ENCODE measurements at regions not wholly inside any gene's neighbourhood (a gene's known extent, or its start where the extent isn't known, plus 50 kb on each side); places are given as distances from the start of the nearest gene placed in this dataset.

DNA sequence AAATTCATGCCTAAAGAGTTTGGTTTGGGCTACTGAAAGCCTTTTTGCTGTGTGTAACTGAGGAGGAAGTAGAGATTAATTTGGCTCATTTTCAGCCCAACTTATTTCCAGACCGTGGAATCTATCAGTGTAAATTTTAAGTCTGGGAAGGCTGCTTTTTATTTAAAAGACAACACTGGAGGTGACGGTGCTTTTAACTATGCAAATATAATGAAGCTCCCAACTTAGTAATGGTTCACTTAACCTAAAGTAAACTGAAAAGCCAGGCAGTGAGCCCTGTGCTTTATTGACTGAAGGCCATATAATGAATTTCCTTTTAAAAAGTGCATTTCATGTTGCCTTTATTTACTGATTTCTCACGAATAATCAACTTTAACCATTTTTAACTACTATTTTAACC, 127.2 kb downstream of the NPY start:
- no peak for TF ChIP-seq TAF1 (IDR thresholded peaks at IDR 0.05; ENCODE audit: borderline replicate concordance, insufficient read depth, low read length)
- no peak for TF ChIP-seq SIN3A (IDR thresholded peaks at IDR 0.05; ENCODE audit: borderline replicate concordance, insufficient read depth, low read length)
- no peak for TF ChIP-seq POLR2AphosphoS5 (IDR thresholded peaks at IDR 0.05; ENCODE audit: low read depth, low read length)
- no peak for TF ChIP-seq FOXP2 (optimal IDR thresholded peaks at IDR 0.05; ENCODE audit: borderline replicate concordance, extremely low read depth, extremely low read length, insufficient read depth)
- TF ChIP-seq, protein P1, sequence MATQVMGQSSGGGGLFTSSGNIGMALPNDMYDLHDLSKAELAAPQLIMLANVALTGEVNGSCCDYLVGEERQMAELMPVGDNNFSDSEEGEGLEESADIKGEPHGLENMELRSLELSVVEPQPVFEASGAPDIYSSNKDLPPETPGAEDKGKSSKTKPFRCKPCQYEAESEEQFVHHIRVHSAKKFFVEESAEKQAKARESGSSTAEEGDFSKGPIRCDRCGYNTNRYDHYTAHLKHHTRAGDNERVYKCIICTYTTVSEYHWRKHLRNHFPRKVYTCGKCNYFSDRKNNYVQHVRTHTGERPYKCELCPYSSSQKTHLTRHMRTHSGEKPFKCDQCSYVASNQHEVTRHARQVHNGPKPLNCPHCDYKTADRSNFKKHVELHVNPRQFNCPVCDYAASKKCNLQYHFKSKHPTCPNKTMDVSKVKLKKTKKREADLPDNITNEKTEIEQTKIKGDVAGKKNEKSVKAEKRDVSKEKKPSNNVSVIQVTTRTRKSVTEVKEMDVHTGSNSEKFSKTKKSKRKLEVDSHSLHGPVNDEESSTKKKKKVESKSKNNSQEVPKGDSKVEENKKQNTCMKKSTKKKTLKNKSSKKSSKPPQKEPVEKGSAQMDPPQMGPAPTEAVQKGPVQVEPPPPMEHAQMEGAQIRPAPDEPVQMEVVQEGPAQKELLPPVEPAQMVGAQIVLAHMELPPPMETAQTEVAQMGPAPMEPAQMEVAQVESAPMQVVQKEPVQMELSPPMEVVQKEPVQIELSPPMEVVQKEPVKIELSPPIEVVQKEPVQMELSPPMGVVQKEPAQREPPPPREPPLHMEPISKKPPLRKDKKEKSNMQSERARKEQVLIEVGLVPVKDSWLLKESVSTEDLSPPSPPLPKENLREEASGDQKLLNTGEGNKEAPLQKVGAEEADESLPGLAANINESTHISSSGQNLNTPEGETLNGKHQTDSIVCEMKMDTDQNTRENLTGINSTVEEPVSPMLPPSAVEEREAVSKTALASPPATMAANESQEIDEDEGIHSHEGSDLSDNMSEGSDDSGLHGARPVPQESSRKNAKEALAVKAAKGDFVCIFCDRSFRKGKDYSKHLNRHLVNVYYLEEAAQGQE (IDR thresholded peaks at IDR 0.05; ENCODE audit: insufficient read depth in 1 of 2, low read depth in 2 of 2, low read length in 2 of 2): no peak

DNA sequence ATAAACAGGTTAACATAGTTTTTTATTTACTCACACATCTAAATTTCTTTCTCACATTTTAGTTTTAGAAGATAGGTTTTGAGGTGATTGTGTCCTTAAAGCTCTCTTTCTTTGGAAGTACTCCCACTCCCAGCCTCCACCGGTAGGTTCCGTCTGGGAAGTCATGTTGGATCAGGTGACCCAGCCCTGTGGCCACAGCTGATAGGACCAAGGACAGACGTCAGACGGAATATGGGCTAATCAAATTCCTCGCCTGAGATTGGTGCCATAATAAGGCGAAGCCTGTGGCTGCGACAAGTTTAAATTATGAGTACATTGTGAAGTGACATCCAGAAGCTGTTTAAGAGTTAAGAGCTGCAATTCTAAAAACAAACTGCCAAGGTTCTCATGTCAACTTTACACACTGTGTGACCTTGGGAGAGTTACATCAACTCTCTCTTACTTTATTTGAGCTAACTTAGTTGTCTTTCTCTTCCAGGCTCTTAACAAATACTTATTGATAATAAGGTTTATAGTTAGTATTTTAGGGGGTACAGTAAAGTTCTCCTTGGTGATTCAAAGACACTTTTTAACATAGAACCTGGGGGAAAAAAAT, 133.6 kb downstream of the NPY start:
- TF ChIP-seq POLR2AphosphoS5 (IDR thresholded peaks at IDR 0.05; ENCODE audit: low read depth, low read length) (no peak), FOXP2 (optimal IDR thresholded peaks at IDR 0.05; ENCODE audit: borderline replicate concordance, extremely low read depth, extremely low read length, insufficient read depth) (no peak), TAF1 (IDR thresholded peaks at IDR 0.05; ENCODE audit: borderline replicate concordance, insufficient read depth, low read length) (no peak), SIN3A (IDR thresholded peaks at IDR 0.05; ENCODE audit: borderline replicate concordance, insufficient read depth, low read length) (no peak)
- TF ChIP-seq, protein P1 (IDR thresholded peaks at IDR 0.05; ENCODE audit: insufficient read depth in 1 of 2, low read depth in 2 of 2, low read length in 2 of 2): no peak

DNA sequence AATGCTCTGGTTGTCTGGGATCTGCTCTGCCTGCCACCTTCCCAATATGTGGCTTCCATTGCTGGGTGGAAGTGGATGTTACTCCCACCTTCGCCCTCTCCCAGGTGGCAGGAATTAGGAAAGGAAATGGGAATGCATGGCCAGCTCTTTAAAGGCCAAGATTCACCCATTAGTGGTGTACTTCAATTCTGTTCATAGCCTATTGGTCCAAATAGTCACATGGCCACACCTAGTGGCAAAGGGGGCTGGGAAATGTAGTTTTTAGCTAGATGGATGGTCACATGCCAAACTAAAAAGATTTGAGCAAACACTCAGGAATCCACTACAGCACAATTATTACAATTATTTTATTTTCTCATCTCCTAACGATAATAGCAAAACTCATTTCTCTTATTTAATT, 135.1 kb downstream of the NPY start:
- TF ChIP-seq FOXP2 (optimal IDR thresholded peaks at IDR 0.05; ENCODE audit: borderline replicate concordance, extremely low read depth, extremely low read length, insufficient read depth): no peak
- TF ChIP-seq POLR2AphosphoS5 (IDR thresholded peaks at IDR 0.05; ENCODE audit: low read depth, low read length): no peak

DNA sequence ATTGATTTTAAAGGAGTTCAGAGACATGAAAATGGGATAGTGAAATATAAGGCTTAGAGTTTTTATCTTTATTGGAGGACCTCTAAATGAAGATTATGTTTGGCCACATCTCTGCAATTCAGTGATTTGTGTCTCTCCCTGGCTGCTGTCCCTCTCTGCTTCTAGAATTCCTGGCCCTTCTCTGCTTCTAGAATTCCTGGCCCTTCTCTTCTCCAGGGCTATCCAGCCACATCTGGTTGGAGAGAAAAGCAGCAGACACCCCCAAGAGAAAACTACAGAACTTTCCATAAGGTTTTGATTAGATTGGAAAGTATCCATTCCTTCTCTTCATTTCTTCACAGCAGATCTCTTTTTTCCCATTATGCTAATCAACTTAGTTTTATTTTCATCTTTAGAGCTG, 135.5 kb downstream of the NPY start:
- TF ChIP-seq SIN3A (IDR thresholded peaks at IDR 0.05; ENCODE audit: borderline replicate concordance, insufficient read depth, low read length): no peak
- TF ChIP-seq, protein P1 (IDR thresholded peaks at IDR 0.05; ENCODE audit: insufficient read depth in 1 of 2, low read depth in 2 of 2, low read length in 2 of 2): no peak
- no peak for TF ChIP-seq TAF1 (IDR thresholded peaks at IDR 0.05; ENCODE audit: borderline replicate concordance, insufficient read depth, low read length)
- TF ChIP-seq FOXP2 (optimal IDR thresholded peaks at IDR 0.05; ENCODE audit: borderline replicate concordance, extremely low read depth, extremely low read length, insufficient read depth): no peak
- TF ChIP-seq POLR2AphosphoS5 (IDR thresholded peaks at IDR 0.05; ENCODE audit: low read depth, low read length): no peak

DNA sequence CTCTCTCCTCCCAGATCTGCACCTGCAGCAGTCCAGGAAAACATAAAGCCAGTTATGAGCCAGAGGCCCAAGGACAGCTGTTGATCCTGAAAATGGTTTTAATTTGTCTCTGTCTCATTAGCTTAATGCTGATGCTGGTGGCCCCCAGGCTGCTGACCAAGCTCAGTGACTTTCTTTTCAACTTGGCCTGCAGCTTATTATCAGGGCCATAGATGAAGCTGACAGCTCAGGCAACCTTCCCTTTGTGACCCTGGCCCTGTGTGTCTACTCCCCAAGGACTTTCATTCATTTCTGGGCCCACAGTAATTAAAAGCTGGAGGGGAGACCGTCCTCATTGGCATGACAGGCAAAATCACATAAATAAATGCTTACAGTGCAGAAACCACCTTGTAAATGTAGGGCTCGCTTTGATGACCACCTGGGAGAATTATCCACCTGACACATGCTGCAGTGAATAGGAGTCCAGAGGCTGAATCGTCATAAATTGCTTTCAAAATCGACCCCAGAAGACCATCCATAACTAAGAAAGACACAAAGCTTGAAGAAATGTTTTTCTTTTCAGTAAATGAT, 138.5 kb downstream of the NPY start:
- TF ChIP-seq POLR2AphosphoS5 (IDR thresholded peaks at IDR 0.05; ENCODE audit: low read depth, low read length) (no peak), TAF1 (IDR thresholded peaks at IDR 0.05; ENCODE audit: borderline replicate concordance, insufficient read depth, low read length) (no peak), FOXP2 (optimal IDR thresholded peaks at IDR 0.05; ENCODE audit: borderline replicate concordance, extremely low read depth, extremely low read length, insufficient read depth) (no peak), SIN3A (IDR thresholded peaks at IDR 0.05; ENCODE audit: borderline replicate concordance, insufficient read depth, low read length) (no peak)
- TF ChIP-seq, protein P1 (IDR thresholded peaks at IDR 0.05; ENCODE audit: insufficient read depth in 1 of 2, low read depth in 2 of 2, low read length in 2 of 2): no peak

All from PFSK-1 (cell line).